CD8-positive, alpha-beta memory T cell (primary cell): ENCODE measurements at regions not wholly inside any gene's neighbourhood (a gene's known extent, or its start where the extent isn't known, plus 50 kb on each side); places are given as distances from the start of the nearest gene placed in this dataset.

Experiments used
- CTCF ChIA-PET: fragments of 350-600 bp; sonication (Branson Sonifier 250); formaldehyde crosslinking; loops from one replicate; lab custom pipeline; 2021; ENCODE audit warnings: antibody characterized with exemption; lab: Charles Lee
- POLR2A ChIA-PET: fragments of 350-600 bp; sonication (Branson Sonifier 250); formaldehyde crosslinking; loops from one replicate; lab custom pipeline; 2021; ENCODE audit warnings: antibody characterized with exemption; lab: Charles Lee
- DNase-seq, 5 donors: peaks; one replicate each; pipeline versions ENCODE4 v3.0.0 to v3.0.0-alpha.2; 2020 to 2022; ENCODE audit warnings: mixed read lengths in 1 of 5
- H3K27ac ChIP-seq: one replicate; pipeline ENCODE4 v1.7.0; 2013; ENCODE audit warnings: low read depth, mild to moderate bottlenecking, low read length, moderate library complexity
- H3K27me3 ChIP-seq: 2 replicates; pipeline ENCODE4 v1.7.0; 2013; ENCODE audit warnings: low read length, mild to moderate bottlenecking; ENCODE audit not compliant: insufficient read depth, poor library complexity, severe bottlenecking
- H3K36me3 ChIP-seq: 2 replicates; pipeline ENCODE4 v1.7.0; 2013; ENCODE audit warnings: mild to moderate bottlenecking, low read length, moderate library complexity; ENCODE audit not compliant: insufficient read depth
- H3K4me1 ChIP-seq: 2 replicates; pipeline ENCODE4 v1.7.0; 2013; ENCODE audit warnings: mild to moderate bottlenecking, low read length, moderate library complexity; ENCODE audit not compliant: insufficient read depth
- H3K4me3 ChIP-seq: 2 replicates; pipeline ENCODE4 v1.7.0; 2013; ENCODE audit warnings: mild to moderate bottlenecking, low read length
- H3K9me3 ChIP-seq: 2 replicates; pipeline ENCODE4 v1.7.0; 2013; ENCODE audit warnings: mild to moderate bottlenecking, low read length
- H3K27ac Mint-ChIP-seq, 8 donors: one replicate each; pipeline ENCODE4 v1.8.0; 2020 to 2021; ENCODE audit warnings: mixed read lengths in 8 of 8, mild to moderate bottlenecking in 6 of 8, inconsistent platforms in 3 of 8, moderate library complexity in 3 of 8
- H3K27me3 Mint-ChIP-seq, 2 donors: one replicate each; pipeline ENCODE4 v1.8.0; 2020 to 2021; ENCODE audit warnings: mixed read lengths in 2 of 2, mild to moderate bottlenecking in 1 of 2, moderate library complexity in 1 of 2
- H3K36me3 Mint-ChIP-seq, 3 donors: one replicate each; pipeline ENCODE4 v1.8.0; 2020 to 2021; ENCODE audit warnings: mixed read lengths in 3 of 3, inconsistent platforms in 1 of 3, mild to moderate bottlenecking in 1 of 3
- H3K4me1 Mint-ChIP-seq, 3 donors: one replicate each; pipeline ENCODE4 v1.8.0; 2020 to 2021; ENCODE audit warnings: mixed read lengths in 3 of 3, inconsistent platforms in 1 of 3, mild to moderate bottlenecking in 1 of 3
- H3K4me3 Mint-ChIP-seq, 7 donors: one replicate each; pipeline ENCODE4 v1.8.0; 2020 to 2021; ENCODE audit warnings: mixed read lengths in 7 of 7, mild to moderate bottlenecking in 6 of 7, moderate library complexity in 4 of 7, inconsistent platforms in 2 of 7
- H3K9me3 Mint-ChIP-seq, 5 donors: one replicate each; pipeline ENCODE4 v1.8.0; 2020 to 2022; ENCODE audit warnings: mixed read lengths in 5 of 5, mild to moderate bottlenecking in 3 of 5, moderate library complexity in 2 of 5, inconsistent platforms in 1 of 5

- no peaks in the 10 kb centered on the region for H3K36me3 Mint-ChIP-seq
- H3K4me3 Mint-ChIP-seq, result no peak overlapping the region
- no peak overlapping the region for H3K27ac Mint-ChIP-seq
- Histone ChIP-seq H3K4me1 (no peaks in the 10 kb centered on the region), H3K27ac (no peak overlapping the region), H3K36me3 (no peaks in the 10 kb centered on the region), H3K27me3 (no peaks in the 10 kb centered on the region), H3K9me3 (no peaks in the 10 kb centered on the region), H3K4me3 (no peak overlapping the region)
- POLR2A ChIA-PET, result no interaction called here
- no peaks in the 10 kb centered on the region for H3K27me3 Mint-ChIP-seq
- CTCF ChIA-PET, result no interaction called here
- no peaks in the 10 kb centered on the region for H3K4me1 Mint-ChIP-seq
- H3K9me3 Mint-ChIP-seq, result peaks cover 0 to 2% (median 0%) of the 10 kb centered on the region in 5 donors
- no peak for DNase-seq
These were observed 136.2 kb upstream of the PUM3 start for GRCh38 chr9:2979957-2980610.

GRCh38 chr9:2972475-2972874 lies 128.6 kb upstream of the PUM3 start:
- no peaks in the 10 kb centered on the region for H3K4me1 Mint-ChIP-seq
- POLR2A ChIA-PET, result no interaction called here
- CTCF ChIA-PET, result no interaction called here
- H3K4me3 Mint-ChIP-seq, result no peak overlapping the region
- H3K4me3 ChIP-seq, result no peak overlapping the region
- H3K9me3 ChIP-seq, result no peaks in the 10 kb centered on the region
- no peaks in the 10 kb centered on the region for H3K4me1 ChIP-seq
- H3K9me3 Mint-ChIP-seq, result peaks cover 6 to 15% (median 12%) of the 10 kb centered on the region in 5 donors
- H3K36me3 Mint-ChIP-seq, result no peaks in the 10 kb centered on the region
- H3K27ac Mint-ChIP-seq, result no peak overlapping the region
- no peak for DNase-seq
- H3K27me3 Mint-ChIP-seq, result peaks cover 4 to 10% of the 10 kb centered on the region in 2 donors
- H3K27me3 ChIP-seq, result no peaks in the 10 kb centered on the region
- H3K36me3 ChIP-seq, result no peaks in the 10 kb centered on the region
- no peak overlapping the region for H3K27ac ChIP-seq

GRCh38 chr9:2970864-2971263 lies 127.0 kb upstream of the PUM3 start:
- no peaks in the 10 kb centered on the region for H3K27me3 ChIP-seq
- no peaks in the 10 kb centered on the region for H3K9me3 ChIP-seq
- no peaks in the 10 kb centered on the region for H3K4me1 Mint-ChIP-seq
- H3K36me3 ChIP-seq, result no peaks in the 10 kb centered on the region
- H3K9me3 Mint-ChIP-seq, result peaks cover 6 to 15% (median 12%) of the 10 kb centered on the region in 5 donors
- no peak overlapping the region for H3K27ac ChIP-seq
- DNase-seq, result no peak
- H3K27ac Mint-ChIP-seq, result no peak overlapping the region
- CTCF ChIA-PET, result no interaction called here
- no peaks in the 10 kb centered on the region for H3K36me3 Mint-ChIP-seq
- no peak overlapping the region for H3K4me3 ChIP-seq
- no peak overlapping the region for H3K4me3 Mint-ChIP-seq
- H3K27me3 Mint-ChIP-seq, result peaks cover 4 to 10% of the 10 kb centered on the region in 2 donors
- POLR2A ChIA-PET, result no interaction called here
- H3K4me1 ChIP-seq, result no peaks in the 10 kb centered on the region

GRCh38 chr9:2967766-2968165 lies 123.9 kb upstream of the PUM3 start:
- peaks cover 6 to 17% of the 10 kb centered on the region in 2 donors for H3K27me3 Mint-ChIP-seq
- H3K4me1 ChIP-seq, result no peaks in the 10 kb centered on the region
- no peaks in the 10 kb centered on the region for H3K36me3 ChIP-seq
- no peaks in the 10 kb centered on the region for H3K27me3 ChIP-seq
- no peak overlapping the region for H3K27ac Mint-ChIP-seq
- ChIA-PET POLR2A (no interaction called here), CTCF (no interaction called here)
- no peak for DNase-seq
- H3K4me3 Mint-ChIP-seq, result no peak overlapping the region
- no peaks in the 10 kb centered on the region for H3K4me1 Mint-ChIP-seq
- no peaks in the 10 kb centered on the region for H3K9me3 ChIP-seq
- H3K9me3 Mint-ChIP-seq, result peaks cover 6 to 11% (median 10%) of the 10 kb centered on the region in 5 donors
- no peak overlapping the region for H3K4me3 ChIP-seq
- no peaks in the 10 kb centered on the region for H3K36me3 Mint-ChIP-seq
- H3K27ac ChIP-seq, result no peak overlapping the region

DNA sequence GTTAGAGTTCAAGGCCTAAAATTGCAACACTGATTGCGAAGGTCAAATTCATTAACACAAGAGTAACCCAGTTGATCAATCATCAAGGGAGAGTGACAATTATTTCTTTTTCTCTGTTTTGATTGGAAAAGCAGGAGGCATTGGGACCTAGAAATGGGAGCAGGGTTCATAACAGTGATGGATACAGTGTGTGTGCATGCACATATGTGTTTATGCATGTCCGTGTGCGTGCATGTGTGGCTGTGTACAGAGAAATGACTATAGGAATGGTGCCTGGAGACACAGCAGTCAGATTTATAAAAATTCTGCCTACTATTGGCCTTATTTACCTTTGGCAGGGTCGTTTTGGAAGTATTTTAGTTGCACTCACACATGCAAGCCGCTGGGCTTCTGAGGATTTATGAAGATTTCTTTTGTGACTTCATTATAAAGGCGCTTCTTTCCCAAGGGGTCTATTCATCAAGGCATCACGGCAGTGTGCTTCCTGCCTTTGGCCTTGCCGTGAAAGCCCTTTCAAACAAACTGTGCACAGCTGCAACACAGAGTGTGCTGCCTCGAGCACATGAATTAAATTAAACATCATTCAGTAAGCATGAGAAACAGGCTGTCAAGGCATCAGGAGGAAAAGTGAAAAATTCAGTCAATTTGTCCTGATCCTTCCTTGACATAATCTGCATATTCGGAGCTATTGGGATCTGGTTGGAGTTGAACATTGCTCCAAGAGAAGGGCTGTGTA lies 122.8 kb upstream of the PUM3 start:
- POLR2A ChIA-PET, result no interaction called here
- no peak overlapping the region for H3K4me3 ChIP-seq
- H3K27ac Mint-ChIP-seq, result no peak overlapping the region
- H3K9me3 ChIP-seq, result no peaks in the 10 kb centered on the region
- no peaks in the 10 kb centered on the region for H3K36me3 Mint-ChIP-seq
- no peak overlapping the region for H3K27ac ChIP-seq
- no peaks in the 10 kb centered on the region for H3K36me3 ChIP-seq
- DNase-seq, result no peak
- H3K9me3 Mint-ChIP-seq, result peaks cover 0 to 1% (median under 1%) of the 10 kb centered on the region in 5 donors
- H3K27me3 ChIP-seq, result no peaks in the 10 kb centered on the region
- H3K4me1 Mint-ChIP-seq, result no peaks in the 10 kb centered on the region
- H3K27me3 Mint-ChIP-seq, result peaks cover 9 to 24% of the 10 kb centered on the region in 2 donors
- CTCF ChIA-PET, result no interaction called here
- H3K4me1 ChIP-seq, result no peaks in the 10 kb centered on the region
- H3K4me3 Mint-ChIP-seq, result no peak overlapping the region

- no peaks in the 10 kb centered on the region for H3K9me3 Mint-ChIP-seq
- no peaks in the 10 kb centered on the region for H3K36me3 Mint-ChIP-seq
- no peak overlapping the region for H3K27ac Mint-ChIP-seq
- Histone ChIP-seq H3K9me3 (no peaks in the 10 kb centered on the region), H3K4me3 (no peak overlapping the region), H3K4me1 (no peaks in the 10 kb centered on the region), H3K36me3 (no peaks in the 10 kb centered on the region), H3K27me3 (no peaks in the 10 kb centered on the region), H3K27ac (no peak overlapping the region)
- ChIA-PET CTCF (no interaction called here), POLR2A (no interaction called here)
- no peaks in the 10 kb centered on the region for H3K4me1 Mint-ChIP-seq
- DNase-seq, result no peak
- H3K4me3 Mint-ChIP-seq, result no peak overlapping the region
- H3K27me3 Mint-ChIP-seq, result peaks cover 5 to 20% of the 10 kb centered on the region in 2 donors
These were observed 120.6 kb upstream of the PUM3 start for GRCh38 chr9:2964470-2964869.

DNA sequence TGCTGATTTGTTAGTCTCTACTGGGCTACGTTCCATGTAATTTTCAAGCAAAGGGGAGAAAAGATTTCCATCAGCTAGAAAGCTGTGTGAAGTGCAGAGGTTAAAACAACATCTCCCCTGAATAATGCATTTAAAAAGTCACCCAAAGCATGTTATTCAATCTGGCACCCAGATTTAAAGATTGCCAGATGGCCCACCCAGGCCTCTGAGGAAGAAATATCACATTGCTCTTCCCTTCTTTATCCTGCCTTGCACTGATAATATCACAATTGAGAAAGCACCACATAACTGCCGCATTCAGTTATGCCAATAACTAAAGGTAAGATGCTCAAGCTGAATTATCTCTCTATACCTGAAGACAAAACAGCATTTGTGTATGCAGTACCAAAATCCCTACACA lies 119.4 kb upstream of the PUM3 start:
- no peak overlapping the region for H3K4me3 Mint-ChIP-seq
- ChIA-PET POLR2A (no interaction called here), CTCF (no interaction called here)
- no peaks in the 10 kb centered on the region for H3K4me1 Mint-ChIP-seq
- DNase-seq, result no peak
- no peaks in the 10 kb centered on the region for H3K27me3 ChIP-seq
- H3K9me3 Mint-ChIP-seq, result no peaks in the 10 kb centered on the region
- no peaks in the 10 kb centered on the region for H3K9me3 ChIP-seq
- H3K4me3 ChIP-seq, result no peak overlapping the region
- H3K27ac ChIP-seq, result no peak overlapping the region
- peaks cover 6 to 15% of the 10 kb centered on the region in 2 donors for H3K27me3 Mint-ChIP-seq
- no peak overlapping the region for H3K27ac Mint-ChIP-seq
- no peaks in the 10 kb centered on the region for H3K36me3 Mint-ChIP-seq
- H3K36me3 ChIP-seq, result no peaks in the 10 kb centered on the region
- H3K4me1 ChIP-seq, result no peaks in the 10 kb centered on the region

DNA sequence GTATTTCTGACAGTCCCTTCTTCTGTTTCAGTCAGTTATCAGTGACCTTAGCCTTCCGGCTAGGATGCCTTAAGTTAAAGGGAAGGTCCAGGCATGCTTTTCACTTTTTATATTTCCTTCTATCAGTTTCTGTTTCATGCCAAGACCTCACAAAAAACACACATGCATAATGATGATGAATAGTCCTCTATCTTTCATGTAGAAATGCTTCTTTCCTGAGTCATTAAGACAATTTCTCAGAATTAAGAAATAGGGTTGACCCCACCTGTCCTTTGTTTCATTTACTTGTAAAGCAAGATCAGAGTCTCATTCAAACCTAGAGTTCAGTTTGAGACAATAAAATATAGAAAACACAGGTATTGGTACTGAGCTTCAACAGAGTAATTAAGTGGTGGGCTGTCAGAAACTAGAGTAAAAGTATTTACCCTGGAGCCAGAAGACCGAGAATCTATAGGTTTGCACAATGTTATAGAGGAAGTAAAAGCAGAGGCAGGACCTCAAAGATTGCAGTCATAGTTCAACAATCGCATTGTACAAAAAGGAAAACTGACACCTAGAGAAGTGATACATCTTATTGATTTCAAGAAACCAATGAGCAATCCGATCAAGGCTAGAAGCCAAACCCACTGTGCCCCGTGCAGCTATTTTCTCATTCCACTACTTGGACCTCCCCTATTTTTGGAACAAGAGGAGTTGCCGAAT lies 118.7 kb upstream of the PUM3 start:
- Mint-ChIP-seq H3K36me3 (no peaks in the 10 kb centered on the region), H3K9me3 (no peaks in the 10 kb centered on the region), H3K27ac (no peak overlapping the region), H3K4me3 (no peak overlapping the region), H3K27me3 (peaks cover 6 to 15% of the 10 kb centered on the region in 2 donors), H3K4me1 (no peaks in the 10 kb centered on the region)
- no peaks in the 10 kb centered on the region for H3K9me3 ChIP-seq
- no peak overlapping the region for H3K27ac ChIP-seq
- ChIA-PET POLR2A (no interaction called here), CTCF (no interaction called here)
- no peaks in the 10 kb centered on the region for H3K4me1 ChIP-seq
- no peak overlapping the region for H3K4me3 ChIP-seq
- H3K27me3 ChIP-seq, result no peaks in the 10 kb centered on the region
- DNase-seq, result no peak
- no peaks in the 10 kb centered on the region for H3K36me3 ChIP-seq
